CD1c-positive myeloid dendritic cell (primary cell): ENCODE measurements at regions not wholly inside any gene's neighbourhood (a gene's known extent, or its start where the extent isn't known, plus 50 kb on each side); places are given as distances from the start of the nearest gene placed in this dataset.
A peak's percentile ranks its signal among the peaks of the same experiment; 100 is the strongest.
"Not testable (repeated sequence)": the region's sequence is repeated elsewhere in the genome, so short reads cannot be mapped to it uniquely, and the experiment has no call there.

Experiments
- DNase-seq: peaks from one replicate; pipeline ENCODE4 v3.0.0-alpha.2; 2016; ENCODE audit errors: extremely low spot score

- DNase-seq: no peak
These were observed 319.1 kb upstream of the SYNCRIP start for GRCh38 chr6:85961746-85962145.

- DNase-seq: no peak
These were observed 318.4 kb upstream of the SYNCRIP start for GRCh38 chr6:85961125-85961524.

- no peak for DNase-seq
These were observed 305.8 kb upstream of the SYNCRIP start for GRCh38 chr6:85948481-85948880.

- no peak for DNase-seq
These were observed 302.9 kb upstream of the SYNCRIP start for GRCh38 chr6:85945459-85946185.

GRCh38 chr6:85944776-85945175, 302.1 kb upstream of the SYNCRIP start:
- no peak for DNase-seq

- no peak for DNase-seq
These were observed 300.2 kb upstream of the SYNCRIP start for GRCh38 chr6:85942844-85943243.

- DNase-seq: no peak
These were observed 294.2 kb upstream of the SYNCRIP start for GRCh38 chr6:85936916-85937315.

- peak; percentile 1 for DNase-seq
These were observed 280.3 kb upstream of the SYNCRIP start for GRCh38 chr6:85923013-85923430.

GRCh38 chr6:85920782-85921181, 278.1 kb upstream of the SYNCRIP start:
- no peak for DNase-seq

GRCh38 chr6:85917522-85917921, 274.8 kb upstream of the SYNCRIP start:
- no peak for DNase-seq

GRCh38 chr6:85913001-85913400, 270.3 kb upstream of the SYNCRIP start:
- DNase-seq: no peak

GRCh38 chr6:85912582-85912981, 269.9 kb upstream of the SYNCRIP start:
- DNase-seq: no peak

GRCh38 chr6:85911067-85911466, 268.4 kb upstream of the SYNCRIP start:
- DNase-seq: no peak

- DNase-seq: not testable (repeated sequence)
These were observed 265.4 kb upstream of the SYNCRIP start for GRCh38 chr6:85908120-85908519.

- no peak for DNase-seq
These were observed 249.7 kb upstream of the SYNCRIP start for GRCh38 chr6:85892346-85892745.

GRCh38 chr6:85887461-85887860, 244.8 kb upstream of the SYNCRIP start:
- DNase-seq: no peak

- DNase-seq: no peak
These were observed 226.0 kb upstream of the SYNCRIP start for GRCh38 chr6:85868685-85869084.

- DNase-seq: no peak
These were observed 224.9 kb upstream of the SYNCRIP start for GRCh38 chr6:85867595-85867994.

- DNase-seq: no peak
These were observed 224.2 kb upstream of the SYNCRIP start for GRCh38 chr6:85866758-85867401.

GRCh38 chr6:85866370-85866730, 223.7 kb upstream of the SYNCRIP start:
- DNase-seq: no peak

GRCh38 chr6:85865420-85866369, 223.0 kb upstream of the SYNCRIP start:
- DNase-seq: no peak
